H1 (cell line): ENCODE measurements at regions not wholly inside any gene's neighbourhood (a gene's known extent, or its start where the extent isn't known, plus 50 kb on each side); places are given as distances from the start of the nearest gene placed in this dataset.

ENCODE experiments used
- KDM4A ChIP-seq: IDR thresholded peaks from one replicate; pipeline ENCODE4 v1.7.1; 2012; ENCODE audit warnings: low read depth, mild to moderate bottlenecking, moderate library complexity, low read length, inconsistent platforms; ENCODE audit not compliant: severe bottlenecking
- NANOG ChIP-seq: IDR thresholded peaks from 2 replicates; pipeline ENCODE4 v1.6.1; 2011; ENCODE audit warnings: low read length, low read depth, mild to moderate bottlenecking, inconsistent platforms; ENCODE audit not compliant: insufficient read depth, poor library complexity, severe bottlenecking
- TF ChIP-seq, protein P1 (sequence below): IDR thresholded peaks from 2 replicates; pipeline ENCODE4 v1.6.1; 2012; ENCODE audit warnings: low read length, inconsistent platforms

DNA sequence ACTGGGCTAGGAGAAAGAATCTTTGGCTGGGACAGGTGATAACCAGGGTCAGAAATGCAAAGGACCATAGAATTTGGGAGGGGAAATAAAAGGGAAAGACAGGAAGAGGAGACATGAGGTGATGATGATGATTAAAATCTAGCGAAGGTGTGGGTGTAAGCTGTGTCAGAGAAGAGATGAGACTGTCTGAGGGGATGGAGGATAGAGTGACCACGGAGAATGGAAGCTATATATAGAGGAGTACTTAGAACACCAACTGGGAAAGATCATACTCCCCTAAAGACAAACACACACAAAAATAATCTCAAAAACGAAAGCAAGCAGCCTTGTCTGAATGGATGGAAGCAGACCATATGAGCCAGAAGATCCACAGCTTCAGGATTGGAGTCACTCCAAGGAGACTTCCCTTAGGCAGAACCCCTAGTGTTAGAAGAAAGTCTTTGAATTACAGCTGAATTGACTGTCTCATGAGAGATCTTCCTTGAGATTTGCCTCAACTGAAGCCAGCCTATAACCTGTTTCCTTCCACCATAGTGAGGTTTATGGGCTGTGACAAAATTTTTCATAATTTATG lies 115.2 kb upstream of the DAZL start (continued):
- TF ChIP-seq KDM4A (no peak), NANOG (no peak)
- TF ChIP-seq, protein P1, sequence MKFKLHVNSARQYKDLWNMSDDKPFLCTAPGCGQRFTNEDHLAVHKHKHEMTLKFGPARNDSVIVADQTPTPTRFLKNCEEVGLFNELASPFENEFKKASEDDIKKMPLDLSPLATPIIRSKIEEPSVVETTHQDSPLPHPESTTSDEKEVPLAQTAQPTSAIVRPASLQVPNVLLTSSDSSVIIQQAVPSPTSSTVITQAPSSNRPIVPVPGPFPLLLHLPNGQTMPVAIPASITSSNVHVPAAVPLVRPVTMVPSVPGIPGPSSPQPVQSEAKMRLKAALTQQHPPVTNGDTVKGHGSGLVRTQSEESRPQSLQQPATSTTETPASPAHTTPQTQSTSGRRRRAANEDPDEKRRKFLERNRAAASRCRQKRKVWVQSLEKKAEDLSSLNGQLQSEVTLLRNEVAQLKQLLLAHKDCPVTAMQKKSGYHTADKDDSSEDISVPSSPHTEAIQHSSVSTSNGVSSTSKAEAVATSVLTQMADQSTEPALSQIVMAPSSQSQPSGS: no peak
